DLD1 (cell line): ENCODE measurements at regions not wholly inside any gene's neighbourhood (a gene's known extent, or its start where the extent isn't known, plus 50 kb on each side); places are given as distances from the start of the nearest gene placed in this dataset.
"Not testable (repeated sequence)": the region's sequence is repeated elsewhere in the genome, so short reads cannot be mapped to it uniquely, and the experiment has no call there.

Source experiments
- in situ Hi-C: cut with HindIII; loops from 2 replicates; pipeline ENCODE4 v1.10.0; 2017; ENCODE audit warnings: low sequenced_read_pairs

- in situ Hi-C loops, result no loop called here
Measured at GRCh38 chr4:186813377-186814068, 89.9 kb upstream of the FAT1 start.

GRCh38 chr4:186814535-186815070, 90.9 kb upstream of the FAT1 start:
- in situ Hi-C loops, result no loop called here

GRCh38 chr4:186819342-186820086, 95.9 kb upstream of the FAT1 start:
- in situ Hi-C loops, result no loop called here

GRCh38 chr4:186820391-186820891, 96.8 kb upstream of the FAT1 start:
- in situ Hi-C loops, result no loop called here

GRCh38 chr4:186823989-186824388, 100.3 kb upstream of the FAT1 start:
- in situ Hi-C loops, result no loop called here

- in situ Hi-C loops, result no loop called here
Measured at GRCh38 chr4:186825069-186825468, 101.4 kb upstream of the FAT1 start.

GRCh38 chr4:186826006-186826405, 102.3 kb upstream of the FAT1 start:
- in situ Hi-C loops, result no loop called here

- in situ Hi-C loops, result no loop called here
Measured at GRCh38 chr4:186826846-186827533, 103.3 kb upstream of the FAT1 start.

- in situ Hi-C loops, result no loop called here
Measured at GRCh38 chr4:186827534-186827897, 103.9 kb upstream of the FAT1 start.

- in situ Hi-C loops, result no loop called here
Measured at GRCh38 chr4:186829097-186829496, 105.4 kb upstream of the FAT1 start.

GRCh38 chr4:186829740-186830449, 106.2 kb upstream of the FAT1 start:
- in situ Hi-C loops, result no loop called here

- in situ Hi-C loops, result no loop called here
Measured at GRCh38 chr4:186831574-186831973, 107.9 kb upstream of the FAT1 start.

- in situ Hi-C loops, result no loop called here
Measured at GRCh38 chr4:186832906-186833305, 109.2 kb upstream of the FAT1 start.

- in situ Hi-C loops, result not testable (repeated sequence)
Measured at GRCh38 chr4:186837463-186837862, 113.8 kb upstream of the FAT1 start.

GRCh38 chr4:186838295-186838694, 114.6 kb upstream of the FAT1 start:
- in situ Hi-C loops, result no loop called here

GRCh38 chr4:186839122-186840037, 115.7 kb upstream of the FAT1 start:
- in situ Hi-C loops, result no loop called here

GRCh38 chr4:186840222-186840701, 116.6 kb upstream of the FAT1 start:
- in situ Hi-C loops, result no loop called here

GRCh38 chr4:186840771-186841301, 117.2 kb upstream of the FAT1 start:
- in situ Hi-C loops, result no loop called here

- in situ Hi-C loops, result no loop called here
Measured at GRCh38 chr4:186844059-186844681, 120.5 kb upstream of the FAT1 start.
